Kidney tubule cell (primary cell): ENCODE measurements at regions not wholly inside any gene's neighbourhood (a gene's known extent, or its start where the extent isn't known, plus 50 kb on each side); places are given as distances from the start of the nearest gene placed in this dataset.
A peak's percentile ranks its signal among the peaks of the same experiment; 100 is the strongest.
"Not testable (repeated sequence)": the region's sequence is repeated elsewhere in the genome, so short reads cannot be mapped to it uniquely, and the experiment has no call there.

Experiments used
- DNase-seq: peaks from one replicate; pipeline ENCODE4 v3.0.0-alpha.2; 2018; ENCODE audit warnings: low spot score

DNA sequence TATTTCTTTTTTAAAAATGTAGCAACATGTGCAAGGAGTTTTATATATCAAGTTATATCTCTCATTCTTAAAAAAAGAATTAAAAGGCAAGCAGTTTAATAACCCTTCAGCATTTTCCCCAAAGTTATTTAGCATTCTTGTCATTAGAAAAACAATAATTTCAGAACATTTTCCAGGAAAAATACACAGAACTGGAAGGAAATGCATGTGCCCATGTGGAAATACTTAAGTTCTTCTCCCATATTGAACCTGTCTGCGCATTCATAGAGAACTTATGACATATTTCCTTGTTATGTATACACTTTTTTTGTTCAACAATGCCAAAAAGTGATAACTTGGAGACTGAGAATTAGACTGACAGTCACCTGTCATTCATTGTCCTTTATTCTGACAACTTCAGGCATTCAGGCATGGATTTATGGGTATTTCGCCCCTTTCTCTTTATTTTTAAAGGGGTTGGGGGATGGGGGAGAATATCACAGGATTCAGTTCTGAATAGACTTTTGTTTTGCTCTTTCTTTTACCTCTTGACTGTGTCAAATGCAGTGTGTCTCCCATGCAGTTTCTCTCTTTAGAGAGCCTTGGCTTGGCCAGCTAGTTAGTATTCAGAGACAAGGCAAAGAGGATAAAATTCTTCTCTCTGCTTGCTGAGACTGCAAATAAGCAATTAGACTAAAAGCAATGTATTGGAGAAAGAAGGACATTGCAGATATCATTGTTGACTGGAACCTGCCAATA is 701.0 kb downstream of the NR2F1-AS1 start:
- DNase-seq = no peak

DNA sequence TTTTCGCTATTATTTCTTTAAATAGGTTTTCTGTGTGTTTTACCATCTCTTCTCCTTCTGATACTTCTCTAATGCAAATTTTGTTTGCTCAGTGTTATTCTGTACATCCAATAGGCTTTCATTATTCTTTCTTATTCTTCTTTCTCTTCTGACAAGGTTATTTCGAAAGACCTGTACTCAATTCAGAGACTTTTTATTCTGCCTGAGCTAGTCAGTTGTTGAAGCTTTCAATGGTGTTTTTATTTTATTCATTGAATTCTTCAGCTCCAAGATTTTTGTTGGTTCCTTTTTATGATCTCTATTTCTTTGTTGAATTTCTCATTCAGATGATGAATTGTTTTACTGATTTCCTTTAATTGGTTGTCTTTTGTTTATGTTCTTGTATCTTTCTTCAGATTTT is 706.2 kb downstream of the NR2F1-AS1 start:
- no peak for DNase-seq

DNA sequence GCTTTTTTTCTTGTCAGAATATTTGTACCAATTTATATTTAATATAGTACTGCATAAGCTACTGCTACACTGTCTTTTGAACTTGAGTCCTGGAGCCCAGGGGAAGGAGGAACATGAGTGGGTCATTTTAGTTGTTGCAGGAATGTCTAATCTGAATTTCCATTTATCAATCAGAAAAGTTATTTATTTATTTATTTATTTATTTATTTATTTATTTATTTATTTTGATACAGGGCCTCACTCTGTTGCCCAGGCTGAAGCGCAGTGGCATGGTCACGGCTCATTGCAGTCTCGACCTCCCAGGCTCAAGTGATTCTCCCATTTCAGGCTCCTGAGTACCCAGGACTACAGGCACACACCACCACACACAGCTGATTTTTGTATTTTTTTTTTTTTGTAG is 712.6 kb downstream of the NR2F1-AS1 start:
- no peak for DNase-seq

DNA sequence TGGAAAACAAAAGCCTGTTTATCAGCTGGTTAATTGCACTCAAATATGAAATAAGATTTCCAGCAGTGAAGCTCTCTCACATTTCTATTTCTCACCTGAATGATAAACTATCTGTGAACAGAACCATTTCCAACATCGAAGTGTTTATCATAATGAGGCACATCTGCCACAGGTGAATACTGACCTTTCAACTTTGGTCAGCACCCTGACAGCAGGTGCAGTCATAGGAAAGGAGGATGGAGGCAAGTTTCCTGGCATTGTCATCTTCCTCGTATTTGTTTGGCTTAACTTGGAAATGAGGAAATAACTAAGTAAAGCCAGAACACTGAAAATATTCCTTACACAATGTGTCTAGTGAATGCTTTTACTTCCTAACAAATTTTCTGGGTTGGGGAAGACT is 716.4 kb downstream of the NR2F1-AS1 start:
- DNase-seq = no peak

DNA sequence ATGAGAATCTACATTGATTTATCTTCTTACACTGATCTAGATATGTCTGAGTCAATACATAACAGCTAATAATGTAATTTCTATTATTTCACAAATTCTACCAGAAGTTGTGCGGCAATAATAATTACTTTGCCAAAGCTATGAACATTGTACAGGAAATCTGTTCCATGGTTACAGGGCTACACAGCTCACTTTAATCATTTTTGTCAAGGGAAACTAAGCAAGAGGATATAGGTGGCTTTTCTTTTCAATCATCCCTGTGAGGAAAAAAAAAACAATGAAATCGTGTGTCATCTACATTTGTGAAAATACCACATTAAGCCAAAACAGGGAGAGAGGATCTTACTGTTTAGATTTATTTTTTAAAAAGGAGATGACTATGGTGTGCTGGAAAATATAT is 717.4 kb downstream of the NR2F1-AS1 start:
- no peak for DNase-seq

DNA sequence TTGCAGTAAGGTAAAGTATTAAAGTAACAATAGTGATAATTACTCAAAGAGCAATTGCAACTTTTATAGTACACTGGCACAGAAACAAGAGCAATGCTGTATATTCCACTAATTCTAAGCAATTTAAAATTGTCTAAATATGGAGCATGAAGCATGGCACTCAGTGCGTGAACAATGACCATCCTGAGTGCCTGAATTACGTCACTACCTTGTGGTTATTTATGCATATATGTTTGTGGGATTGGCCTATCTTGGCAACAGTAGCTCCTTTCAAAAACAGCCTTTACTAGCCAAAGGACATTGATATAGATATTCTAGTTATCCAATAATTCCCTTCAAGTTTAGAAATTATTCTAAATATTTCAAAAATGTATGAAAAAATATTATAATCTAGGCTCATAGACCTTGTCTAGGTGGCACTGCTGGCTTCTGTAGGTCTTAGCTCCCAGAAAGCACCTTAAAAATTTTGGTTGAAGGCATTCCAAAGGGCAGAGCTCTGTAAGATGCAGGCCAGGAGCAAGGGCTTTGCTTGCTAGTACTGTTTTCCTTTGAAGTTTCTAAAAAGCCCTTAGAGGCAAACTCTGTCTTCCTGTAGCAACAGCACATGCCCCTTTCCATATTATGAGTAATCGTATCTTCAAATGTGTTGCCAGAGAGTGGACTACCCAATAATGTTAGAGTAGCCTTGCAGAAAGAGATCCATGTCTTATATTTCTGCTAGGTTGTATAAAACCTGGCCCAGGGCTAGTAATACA is 719.3 kb downstream of the NR2F1-AS1 start:
- no peak for DNase-seq

DNA sequence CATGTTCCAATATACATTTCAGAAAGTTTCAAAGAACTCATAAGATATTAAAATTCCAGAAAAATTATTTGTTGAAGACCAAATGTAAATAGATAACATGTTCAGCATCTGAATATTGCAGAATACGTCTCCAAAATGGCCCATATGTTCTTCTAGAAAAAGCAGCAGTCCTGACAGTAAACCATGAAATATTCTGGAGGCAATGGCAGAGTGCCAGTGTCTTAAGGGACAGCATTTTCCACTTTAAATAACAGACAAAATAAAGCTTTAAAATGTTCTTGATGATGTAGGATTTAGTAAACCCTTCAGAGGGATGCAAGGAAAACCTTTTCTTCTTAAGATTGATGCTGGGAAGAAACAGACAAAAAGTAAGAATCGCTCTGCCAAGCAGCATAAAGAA is 721.0 kb downstream of the NR2F1-AS1 start:
- DNase-seq = no peak

DNA sequence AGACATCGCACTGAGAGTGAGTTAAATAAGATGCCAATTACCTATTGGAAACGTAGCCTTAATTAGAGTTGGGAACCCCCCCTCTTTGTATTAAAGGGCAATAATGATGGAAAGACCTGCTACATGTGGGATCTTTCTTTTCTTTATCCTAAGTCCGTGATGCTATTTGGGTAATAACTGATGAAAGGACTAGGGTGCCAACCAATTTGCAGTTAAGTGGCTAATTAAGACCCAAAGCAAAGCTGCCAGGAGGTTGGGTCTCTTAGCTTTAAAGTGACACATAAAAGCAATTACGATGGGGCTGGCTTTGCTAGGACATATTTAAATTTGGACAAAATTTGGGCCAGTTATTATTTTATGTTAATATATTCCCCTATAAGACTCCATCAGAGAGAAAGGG is 728.8 kb downstream of the NR2F1-AS1 start:
- no peak for DNase-seq

DNA sequence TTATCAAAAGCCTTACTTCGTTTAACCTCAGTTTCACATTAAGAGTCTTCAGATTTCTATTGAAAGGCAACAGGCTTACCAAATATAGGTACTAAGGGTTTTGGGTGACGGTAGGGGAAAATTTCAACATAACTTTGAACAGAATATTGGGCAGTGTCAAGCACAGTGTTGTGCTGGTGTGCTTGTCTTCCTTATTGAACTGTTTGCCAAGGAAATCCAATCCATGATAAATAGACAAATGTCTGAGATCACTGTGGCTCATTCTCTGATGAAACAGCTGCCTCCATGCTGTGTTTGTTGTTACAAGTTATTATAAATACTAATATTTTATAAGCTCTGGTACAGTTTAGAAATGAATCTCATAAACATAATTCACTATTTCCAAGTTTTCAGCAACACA is 730.1 kb downstream of the NR2F1-AS1 start:
- no peak for DNase-seq

DNA sequence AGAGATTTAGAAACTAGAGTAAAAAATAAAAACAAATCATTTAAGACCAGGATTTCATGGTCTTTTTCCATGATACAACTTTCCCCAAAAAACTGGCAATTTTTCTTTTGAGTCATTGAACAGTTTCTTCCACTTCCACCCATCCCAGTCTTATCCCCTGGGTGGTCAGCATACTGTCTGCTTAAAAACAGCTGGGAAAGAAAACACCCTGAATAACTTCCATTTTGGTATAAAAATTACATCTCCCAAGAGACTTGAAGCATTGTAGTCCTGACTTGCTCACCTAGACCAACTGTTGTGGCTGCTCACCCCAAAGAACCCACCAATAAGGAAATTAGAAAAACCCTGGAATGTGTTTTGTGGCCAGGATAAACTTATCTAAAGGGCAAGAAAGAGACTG is 731.3 kb downstream of the NR2F1-AS1 start:
- DNase-seq = no peak

DNA sequence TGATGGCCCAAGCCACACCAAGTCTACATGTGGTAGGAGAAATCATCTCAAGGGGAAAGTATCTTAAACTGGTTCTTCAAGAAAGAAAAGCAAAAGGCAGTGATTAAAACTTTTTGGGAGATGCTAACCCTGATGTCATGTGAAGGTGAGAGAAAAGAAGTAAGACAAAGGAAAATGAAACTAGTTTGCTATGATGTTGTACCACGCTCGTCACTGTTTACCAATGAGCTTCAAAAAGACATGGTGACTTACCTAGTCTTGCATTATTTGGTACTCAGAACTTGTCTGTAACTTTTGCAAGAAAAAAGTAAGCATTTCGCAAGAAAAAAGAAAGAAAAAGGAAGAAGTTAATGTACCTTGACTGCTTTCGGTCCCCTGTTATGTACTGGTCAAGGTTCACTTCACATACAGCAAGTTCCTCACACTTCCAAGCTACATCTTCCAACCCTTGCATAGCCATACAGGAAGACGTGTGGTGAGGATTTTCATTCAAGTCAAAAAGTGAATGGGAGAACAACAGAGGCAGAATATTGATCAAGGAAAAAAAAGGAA is 739.3 kb downstream of the NR2F1-AS1 start:
- DNase-seq = peak; percentile 41

DNA sequence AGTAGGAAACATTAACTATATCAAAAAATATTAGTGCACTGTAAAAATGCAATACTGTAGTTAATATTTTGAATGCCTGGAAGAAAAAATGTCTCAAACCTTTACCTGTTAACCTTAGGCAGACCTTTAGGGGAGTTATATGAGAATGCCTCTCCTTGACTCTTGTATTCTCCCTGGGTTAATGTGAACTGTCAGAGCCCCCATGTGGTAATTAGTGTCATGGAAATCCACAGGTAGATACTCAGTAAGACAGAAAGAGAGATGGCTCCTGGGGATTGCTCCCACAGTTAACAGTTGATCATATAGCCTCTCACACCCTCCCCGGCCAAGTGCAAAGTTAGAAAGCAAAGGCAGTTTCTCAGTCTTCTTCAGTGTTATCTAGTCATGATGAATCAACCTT is 742.8 kb downstream of the NR2F1-AS1 start:
- peak; percentile 18 for DNase-seq

DNA sequence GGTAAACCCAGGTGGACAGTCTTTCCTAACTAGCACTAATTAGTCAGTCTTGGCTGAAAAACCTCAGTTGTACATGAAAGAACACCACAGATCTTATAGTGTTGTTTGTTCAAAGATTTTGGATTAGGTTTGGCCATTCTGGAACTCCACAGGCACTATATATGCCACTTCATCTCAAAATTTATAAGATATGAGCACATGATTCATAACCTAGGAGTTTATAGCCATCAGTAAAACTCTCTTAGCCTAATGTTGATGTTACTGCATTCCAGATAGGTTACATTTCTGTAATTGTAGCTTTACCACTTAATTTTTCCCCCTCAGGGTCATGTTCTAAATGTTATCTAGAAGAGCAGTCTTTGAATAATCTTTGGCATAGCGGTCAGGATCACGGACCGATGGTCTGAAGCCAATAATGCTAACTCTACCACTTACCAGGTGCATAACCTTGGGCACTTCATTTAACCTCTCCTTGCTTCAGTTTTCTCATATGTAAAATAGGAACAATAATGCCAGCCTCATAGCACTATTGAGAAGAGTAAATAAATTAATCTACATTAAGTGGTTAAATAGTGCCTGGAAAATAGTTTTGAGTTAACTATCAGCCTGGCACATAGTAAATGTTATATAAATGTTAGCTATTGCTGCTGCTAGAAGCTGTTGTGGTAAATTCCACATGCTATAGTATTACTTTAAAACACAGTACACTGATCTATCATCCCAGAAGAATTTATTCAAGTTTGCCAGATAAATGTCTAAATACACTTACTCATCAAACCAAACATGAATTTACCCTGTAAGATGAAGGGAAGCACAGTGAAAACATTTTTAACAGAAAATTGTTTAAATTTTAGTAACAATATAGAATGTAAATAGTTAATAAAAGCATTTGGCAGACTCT is 743.9 kb downstream of the NR2F1-AS1 start:
- DNase-seq = no peak

DNA sequence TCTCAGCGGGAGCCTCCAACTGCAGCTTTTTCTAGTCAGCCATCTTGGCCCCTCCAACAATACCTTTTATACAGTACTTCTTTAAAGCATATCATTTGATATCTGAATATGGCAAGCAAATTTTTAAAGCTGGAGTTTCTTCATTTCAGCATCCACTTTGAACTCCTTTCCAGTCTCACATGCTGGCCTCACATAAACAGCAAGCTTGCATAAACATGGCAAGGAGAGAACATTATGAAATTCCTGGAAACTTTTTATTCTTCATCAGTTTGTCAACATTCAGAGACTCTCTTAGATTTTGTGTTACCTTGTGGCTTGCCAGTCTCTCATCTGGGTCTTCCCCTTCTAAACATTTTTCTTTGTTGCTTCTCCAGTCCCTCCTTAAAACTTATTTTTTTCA is 745.3 kb downstream of the NR2F1-AS1 start:
- DNase-seq = no peak

DNA sequence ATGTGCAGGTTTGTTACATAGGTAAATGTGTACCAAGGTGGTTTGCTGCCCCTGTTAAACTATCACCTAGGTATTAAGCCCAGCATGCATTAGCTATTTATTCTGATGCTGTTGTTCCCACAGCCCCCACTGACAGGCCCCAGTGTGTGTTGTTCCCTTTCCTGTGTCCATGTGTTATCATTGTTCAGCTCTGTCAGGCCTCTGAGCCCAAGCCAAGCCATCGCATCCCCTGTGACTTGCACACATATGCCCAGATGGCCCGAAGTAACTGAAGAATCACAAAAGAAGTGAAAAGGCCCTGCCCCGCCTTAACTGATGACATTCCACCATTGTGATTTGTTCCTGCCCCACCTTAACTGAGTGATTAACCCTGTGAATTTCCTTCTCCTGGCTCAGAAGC is 757.5 kb downstream of the NR2F1-AS1 start:
- DNase-seq = not testable (repeated sequence)

DNA sequence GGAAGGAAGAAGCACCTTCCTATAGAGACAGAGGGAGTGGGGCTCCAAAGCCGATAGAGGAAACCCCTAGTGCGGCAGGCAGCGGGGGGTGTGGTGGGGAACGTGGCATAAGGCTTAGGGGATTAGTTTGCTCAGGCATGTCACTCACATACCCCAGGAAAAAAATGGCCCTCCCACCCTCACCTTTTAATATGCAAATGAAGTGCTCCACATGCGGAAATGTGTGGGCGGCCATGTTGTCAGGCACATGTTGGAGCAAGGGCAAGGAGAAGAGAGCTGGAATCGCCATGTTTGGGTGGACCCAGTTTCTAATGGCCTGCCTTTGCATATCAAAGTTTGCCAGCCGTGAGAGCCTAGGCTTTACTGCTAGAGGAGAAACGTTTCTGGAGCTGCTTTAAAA is 758.8 kb downstream of the NR2F1-AS1 start:
- no peak for DNase-seq

DNA sequence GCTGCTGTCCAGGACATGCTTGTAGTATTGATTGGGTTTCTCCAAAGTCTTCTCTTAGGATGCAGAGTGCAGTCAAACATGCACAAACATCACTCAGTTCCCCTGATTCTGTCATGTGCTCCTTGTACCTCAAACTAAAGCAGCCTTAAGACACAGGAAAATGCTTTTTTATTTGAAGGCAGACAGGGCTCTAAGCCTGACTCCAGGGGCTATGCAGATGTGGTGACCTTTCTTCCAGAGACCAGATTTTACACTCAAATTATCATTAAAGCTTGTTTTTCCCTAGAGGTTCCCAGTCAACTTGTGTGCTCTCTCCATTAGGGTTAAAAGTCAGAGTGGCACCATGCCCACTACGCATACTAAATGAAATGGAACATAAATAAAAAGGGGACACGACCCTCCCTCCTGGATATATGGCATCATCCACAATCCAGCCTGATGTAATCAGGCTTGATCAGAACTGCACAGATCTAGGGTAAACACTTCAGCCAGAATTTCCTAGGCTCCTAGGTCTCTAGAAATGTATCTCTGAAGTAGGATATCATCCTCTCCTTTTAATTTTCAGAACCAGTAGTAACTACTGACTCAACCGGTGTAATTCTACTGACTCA is 771.1 kb downstream of the NR2F1-AS1 start:
- DNase-seq = no peak

DNA sequence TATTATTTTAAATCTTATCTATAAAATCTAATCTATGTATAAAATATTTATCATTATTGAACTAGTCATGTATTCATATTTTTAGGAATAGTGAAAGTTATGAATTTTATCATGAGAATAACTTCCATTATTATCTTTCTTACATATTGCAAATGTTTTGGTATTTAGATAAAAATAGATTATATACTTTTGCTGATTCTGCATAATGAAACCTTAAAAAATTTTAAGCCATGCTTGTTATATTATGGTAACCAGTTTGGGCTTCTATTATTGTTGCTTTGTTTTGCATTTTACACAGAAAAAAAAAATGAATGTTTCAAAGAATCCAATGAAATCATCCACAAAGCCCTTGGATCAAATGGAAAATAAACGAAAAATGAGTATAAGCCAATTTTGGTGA is 772.5 kb downstream of the NR2F1-AS1 start:
- DNase-seq = no peak

DNA sequence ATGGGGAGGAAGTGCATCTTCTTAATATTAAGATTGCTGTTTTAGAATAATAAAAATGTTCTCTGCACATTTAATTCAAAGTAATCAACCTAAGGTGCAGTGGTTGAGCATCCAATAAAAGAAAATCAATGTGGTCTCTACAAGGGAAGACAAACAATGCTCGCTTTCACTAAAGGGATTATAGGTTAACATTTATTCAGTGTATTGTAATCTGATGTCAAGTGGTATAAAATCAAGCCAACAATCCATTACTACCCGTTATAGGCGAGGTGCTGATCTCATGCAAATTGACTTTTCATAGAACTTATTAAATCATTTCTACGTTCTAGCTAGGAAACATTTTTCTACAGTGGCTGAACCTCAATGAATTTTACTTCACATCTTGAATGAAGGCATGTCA is 773.9 kb downstream of the NR2F1-AS1 start:
- no peak for DNase-seq

DNA sequence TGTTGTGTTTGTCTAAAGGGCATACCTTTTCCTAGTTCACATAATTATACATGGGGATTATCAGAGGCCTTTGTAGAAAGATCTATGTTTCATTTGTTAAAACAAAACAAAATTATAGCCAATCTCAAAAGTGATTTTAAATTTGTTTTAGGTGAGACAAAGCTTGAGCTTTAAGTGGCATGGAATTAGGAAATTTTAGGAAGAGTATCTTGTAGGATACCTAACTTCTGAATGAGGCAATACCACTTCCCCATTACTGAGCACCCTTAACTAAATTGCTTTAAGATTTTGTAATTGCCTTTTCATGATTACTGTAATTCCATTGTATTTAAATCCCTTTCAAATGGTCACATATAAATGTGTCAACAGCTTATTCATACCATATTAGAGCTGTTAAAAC is 775.6 kb downstream of the NR2F1-AS1 start:
- no peak for DNase-seq

DNA sequence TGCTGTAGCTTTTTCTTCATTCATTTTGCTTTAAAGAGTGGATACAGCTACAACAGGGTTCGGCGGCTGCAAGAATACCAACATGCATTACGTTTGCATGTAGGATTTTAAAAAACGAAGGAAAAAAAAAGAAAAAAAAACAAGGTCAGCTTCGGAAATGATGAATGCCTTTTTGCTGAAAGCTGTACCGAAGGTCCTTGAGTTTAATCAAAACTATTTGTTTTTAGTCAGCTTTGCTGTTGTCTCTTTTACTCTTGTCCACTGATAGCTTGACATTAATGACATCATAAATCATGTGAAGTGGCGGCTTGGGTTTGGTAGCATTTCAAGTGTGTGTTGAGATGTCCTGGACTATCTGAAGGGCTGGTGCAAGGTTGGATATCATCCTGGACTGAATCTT is 779.1 kb downstream of the NR2F1-AS1 start:
- no peak for DNase-seq

DNA sequence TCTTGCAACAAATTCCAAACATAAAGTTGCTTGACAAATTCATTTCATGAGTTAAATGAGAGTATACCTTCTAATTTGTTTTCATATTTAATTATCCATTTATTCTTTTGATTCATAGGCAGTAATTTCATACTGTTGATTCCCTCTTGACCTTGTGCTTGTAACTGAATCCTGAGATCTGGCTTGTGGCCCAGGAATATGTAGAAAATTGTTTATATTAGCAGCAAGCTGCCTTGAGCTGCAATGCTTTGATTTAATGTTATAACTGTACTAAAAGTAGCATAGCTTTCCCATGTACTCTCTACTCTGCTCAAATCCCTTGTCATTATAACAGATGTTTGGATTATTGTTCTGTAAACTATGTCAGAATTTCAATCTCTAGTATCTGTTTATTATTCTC is 780.7 kb downstream of the NR2F1-AS1 start:
- DNase-seq = no peak
